Tibial nerve (tissue), 4 donors: ENCODE measurements at regions not wholly inside any gene's neighbourhood (a gene's known extent, or its start where the extent isn't known, plus 50 kb on each side); places are given as distances from the start of the nearest gene placed in this dataset.

Experiments
- DNase-seq, 2 donors: peaks; one replicate each; pipeline ENCODE4 v3.0.0-alpha.2; 2019; ENCODE audit warnings: low spot score in 2 of 2
- H3K27ac ChIP-seq, 4 donors: fragments of 200-600 bp; sonication (generic) in 3 of 4; one replicate each; pipeline ENCODE4 v1.5.1; 2017 to 2019; ENCODE audit warnings: mild to moderate bottlenecking in 1 of 4
- H3K27me3 ChIP-seq, 2 donors: fragments of 200-600 bp; sonication (generic) in 1 of 2; one replicate each; pipeline versions ENCODE4 v1.5.1 to v1.6.0; 2017 to 2019
- H3K36me3 ChIP-seq, 3 donors: fragments of 200-600 bp; sonication (generic); one replicate each; pipeline ENCODE4 v1.5.1; 2018 to 2019
- H3K4me1 ChIP-seq, 4 donors: fragments of 200-600 bp; sonication (generic) in 3 of 4; one replicate each; pipeline ENCODE4 v1.5.1; 2017 to 2019
- H3K4me3 ChIP-seq, 4 donors: fragments of 200-600 bp; sonication (generic) in 3 of 4; one replicate each; pipeline ENCODE4 v1.5.1; 2017 to 2019; ENCODE audit warnings: mild to moderate bottlenecking in 1 of 4, moderate library complexity in 1 of 4
- H3K9me3 ChIP-seq, 4 donors: fragments of 200-600 bp; sonication (generic) in 3 of 4; one replicate each; pipeline ENCODE4 v1.5.1; 2017 to 2019
- EP300 ChIP-seq, 2 donors: sonication (generic); formaldehyde crosslinking; IDR thresholded peaks; one replicate each; pipeline ENCODE4 v1.6.1; 2017; ENCODE audit warnings: antibody characterized with exemption in 2 of 2, mild to moderate bottlenecking in 1 of 2
- POLR2A ChIP-seq, 2 donors: fragments of 450-650 bp; IDR thresholded peaks; one replicate each; pipeline ENCODE4 v1.6.1; 2017; ENCODE audit warnings: antibody characterized with exemption in 2 of 2, mild to moderate bottlenecking in 2 of 2, moderate library complexity in 2 of 2
- WGBS, 2 donors: methylation state at CpG; one replicate each; pipeline ENCODE4 v1.1.5; 2018; 5-methylcytosine and 5-hydroxymethylcytosine counted together
- TF ChIP-seq, protein P1 (sequence below), 5 experiments: fragments of 200-600 bp in 3 of 5; fragments of 450-650 bp in 2 of 5; sonication (generic) in 3 of 5; IDR thresholded peaks; one replicate each; pipeline ENCODE4 v1.5.1; 2016 to 2019; ENCODE audit warnings: antibody characterized with exemption in 5 of 5, mild to moderate bottlenecking in 3 of 5, moderate library complexity in 2 of 5

- Histone ChIP-seq H3K4me1 (no peaks in the 10 kb centered on the region), H3K9me3 (no peaks in the 10 kb centered on the region), H3K36me3 (no peaks in the 10 kb centered on the region), H3K4me3 (no peak overlapping the region), H3K27ac (no peak overlapping the region), H3K27me3 (no peaks in the 10 kb centered on the region)
- 74 to 77% methylated on average over 9 of the region's 9 CpGs for WGBS, 2 donors
- TF ChIP-seq EP300 (IDR thresholded peaks at IDR 0.05) (no peak), POLR2A (IDR thresholded peaks at IDR 0.05) (no peak)
- TF ChIP-seq, protein P1, sequence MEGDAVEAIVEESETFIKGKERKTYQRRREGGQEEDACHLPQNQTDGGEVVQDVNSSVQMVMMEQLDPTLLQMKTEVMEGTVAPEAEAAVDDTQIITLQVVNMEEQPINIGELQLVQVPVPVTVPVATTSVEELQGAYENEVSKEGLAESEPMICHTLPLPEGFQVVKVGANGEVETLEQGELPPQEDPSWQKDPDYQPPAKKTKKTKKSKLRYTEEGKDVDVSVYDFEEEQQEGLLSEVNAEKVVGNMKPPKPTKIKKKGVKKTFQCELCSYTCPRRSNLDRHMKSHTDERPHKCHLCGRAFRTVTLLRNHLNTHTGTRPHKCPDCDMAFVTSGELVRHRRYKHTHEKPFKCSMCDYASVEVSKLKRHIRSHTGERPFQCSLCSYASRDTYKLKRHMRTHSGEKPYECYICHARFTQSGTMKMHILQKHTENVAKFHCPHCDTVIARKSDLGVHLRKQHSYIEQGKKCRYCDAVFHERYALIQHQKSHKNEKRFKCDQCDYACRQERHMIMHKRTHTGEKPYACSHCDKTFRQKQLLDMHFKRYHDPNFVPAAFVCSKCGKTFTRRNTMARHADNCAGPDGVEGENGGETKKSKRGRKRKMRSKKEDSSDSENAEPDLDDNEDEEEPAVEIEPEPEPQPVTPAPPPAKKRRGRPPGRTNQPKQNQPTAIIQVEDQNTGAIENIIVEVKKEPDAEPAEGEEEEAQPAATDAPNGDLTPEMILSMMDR (IDR thresholded peaks at IDR 0.05): no peak
- DNase-seq: no peak
These were observed 75.4 kb downstream of the TENT5C start for GRCh38 chr1:117681093-117681900.

GRCh38 chr1:117681901-117682250 is 76.0 kb downstream of the TENT5C start:
- no peak for TF ChIP-seq POLR2A (IDR thresholded peaks at IDR 0.05)
- no peak for TF ChIP-seq EP300 (IDR thresholded peaks at IDR 0.05)
- TF ChIP-seq, protein P1 (IDR thresholded peaks at IDR 0.05): no peak
- Histone ChIP-seq H3K27me3 (no peaks in the 10 kb centered on the region), H3K4me1 (no peaks in the 10 kb centered on the region), H3K36me3 (no peaks in the 10 kb centered on the region), H3K9me3 (no peaks in the 10 kb centered on the region), H3K4me3 (no peak overlapping the region), H3K27ac (no peak overlapping the region)
- no peak for DNase-seq
- WGBS, 2 donors: 84 to 91% methylated on average over 3 of the region's 3 CpGs

- 91 to 95% methylated on average over 4 of the region's 4 CpGs for WGBS, 2 donors
- no peak overlapping the region for H3K27ac ChIP-seq
- H3K4me1 ChIP-seq: no peaks in the 10 kb centered on the region
- H3K27me3 ChIP-seq: no peaks in the 10 kb centered on the region
- no peaks in the 10 kb centered on the region for H3K36me3 ChIP-seq
- DNase-seq: no peak
- H3K9me3 ChIP-seq: no peaks in the 10 kb centered on the region
- no peak for TF ChIP-seq EP300 (IDR thresholded peaks at IDR 0.05)
- no peak for TF ChIP-seq POLR2A (IDR thresholded peaks at IDR 0.05)
- H3K4me3 ChIP-seq: no peak overlapping the region
These were observed 76.5 kb downstream of the TENT5C start for GRCh38 chr1:117682372-117682771.

- 85 to 89% methylated on average over 6 of the region's 6 CpGs for WGBS, 2 donors
- TF ChIP-seq, protein P1 (IDR thresholded peaks at IDR 0.05): no peak
- no peak for TF ChIP-seq EP300 (IDR thresholded peaks at IDR 0.05)
- TF ChIP-seq POLR2A (IDR thresholded peaks at IDR 0.05): no peak
These were observed 77.9 kb downstream of the TENT5C start for GRCh38 chr1:117683571-117684285.

DNA sequence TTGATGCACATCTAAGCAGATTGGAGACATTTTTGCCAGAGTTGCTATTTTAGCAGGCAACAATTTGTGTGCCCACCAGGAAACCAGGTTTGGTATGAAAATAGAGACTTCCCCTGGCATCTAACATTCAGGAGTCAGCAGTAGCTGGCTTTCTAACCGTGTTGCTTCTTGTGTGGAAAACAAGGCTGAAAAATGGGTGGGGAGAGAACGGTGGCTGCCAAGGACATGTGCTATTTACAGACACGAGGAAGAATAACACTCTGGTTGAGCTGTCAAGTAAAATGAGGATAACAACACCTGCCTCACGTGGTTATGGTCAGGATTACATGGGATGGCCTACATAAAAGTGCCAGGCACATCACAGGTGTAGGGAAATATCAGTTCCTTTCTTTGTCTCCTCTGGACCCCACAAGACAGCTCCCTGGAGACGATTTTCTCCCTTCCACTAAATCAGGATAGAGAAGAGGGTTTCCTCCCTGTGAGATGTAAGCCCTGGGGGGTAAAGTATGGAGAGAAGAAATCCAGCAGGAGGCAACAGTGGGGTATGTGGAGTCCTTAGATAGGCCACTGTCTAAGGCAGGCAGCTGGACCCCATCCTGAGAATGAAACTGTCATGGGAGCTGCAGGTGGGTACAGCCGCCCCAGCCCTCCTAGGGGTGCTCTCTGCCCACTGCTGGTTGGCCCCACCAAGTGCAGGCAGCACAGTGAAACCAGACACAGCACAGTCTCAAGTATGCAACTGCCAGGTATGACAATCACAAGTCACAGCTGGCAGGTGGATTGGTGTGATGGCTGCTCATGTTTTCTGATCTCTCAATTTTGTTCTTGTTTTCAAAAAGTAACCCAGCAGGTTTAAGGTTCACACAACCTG is 80.3 kb downstream of the TENT5C start:
- TF ChIP-seq, protein P1 (IDR thresholded peaks at IDR 0.05): no peak
- no peak for TF ChIP-seq EP300 (IDR thresholded peaks at IDR 0.05)
- no peak for TF ChIP-seq POLR2A (IDR thresholded peaks at IDR 0.05)
- Histone ChIP-seq H3K9me3 (no peaks in the 10 kb centered on the region), H3K27me3 (no peaks in the 10 kb centered on the region), H3K27ac (no peak overlapping the region), H3K4me3 (no peak overlapping the region), H3K4me1 (no peaks in the 10 kb centered on the region), H3K36me3 (no peaks in the 10 kb centered on the region)
- no peak for DNase-seq
- WGBS, 2 donors: 58 to 66% methylated on average over 6 of the region's 6 CpGs

More at GRCh38 chr1:117683571-117684285, 77.9 kb downstream of the TENT5C start:
- no peaks in the 10 kb centered on the region for H3K36me3 ChIP-seq
- no peak for DNase-seq
- no peak overlapping the region for H3K4me3 ChIP-seq
- no peaks in the 10 kb centered on the region for H3K27me3 ChIP-seq
- no peak overlapping the region for H3K27ac ChIP-seq
- no peaks in the 10 kb centered on the region for H3K4me1 ChIP-seq
- no peaks in the 10 kb centered on the region for H3K9me3 ChIP-seq
